ENCODE measurements at regions not wholly inside any gene's neighbourhood (a gene's known extent, or its start where the extent isn't known, plus 50 kb on each side); places are given as distances from the start of the nearest gene placed in this dataset.

DNA sequence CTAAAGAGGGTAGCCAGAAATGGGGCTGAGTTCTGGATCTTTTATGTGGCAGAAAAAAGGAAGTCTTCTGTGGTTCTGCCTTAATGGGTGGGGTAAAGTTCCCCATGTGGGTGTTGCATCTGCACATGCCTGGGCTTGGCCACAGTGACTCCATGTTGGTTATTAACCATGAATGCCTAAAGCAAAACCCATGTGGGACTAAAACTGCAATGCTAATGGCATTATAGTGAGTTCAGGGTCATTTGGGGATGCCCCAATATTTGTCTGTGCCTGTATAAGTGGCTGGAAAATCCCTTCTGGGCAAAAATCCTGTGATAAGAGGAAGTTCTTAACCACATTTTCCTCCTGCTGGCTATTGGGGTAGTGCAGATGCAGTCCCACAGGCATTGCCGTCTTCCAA is 857.4 kb downstream of the FAT4 start:
- POLR2A ChIA-PET = no interaction called here
- Mint-ChIP-seq H3K27ac (no peak overlapping the region), H3K9me3 (peaks cover 4% of the 10 kb centered on the region), H3K4me3 (no peak overlapping the region), H3K36me3 (no peaks in the 10 kb centered on the region), H3K27me3 (ENCODE audit: low read depth) (no peaks in the 10 kb centered on the region), H3K4me1 (no peaks in the 10 kb centered on the region)
- ATAC-seq (no peak), DNase-seq (ENCODE audit: low spot score) (no peak)
- CTCF ChIA-PET = no interaction called here
- TF ChIP-seq, protein P1, sequence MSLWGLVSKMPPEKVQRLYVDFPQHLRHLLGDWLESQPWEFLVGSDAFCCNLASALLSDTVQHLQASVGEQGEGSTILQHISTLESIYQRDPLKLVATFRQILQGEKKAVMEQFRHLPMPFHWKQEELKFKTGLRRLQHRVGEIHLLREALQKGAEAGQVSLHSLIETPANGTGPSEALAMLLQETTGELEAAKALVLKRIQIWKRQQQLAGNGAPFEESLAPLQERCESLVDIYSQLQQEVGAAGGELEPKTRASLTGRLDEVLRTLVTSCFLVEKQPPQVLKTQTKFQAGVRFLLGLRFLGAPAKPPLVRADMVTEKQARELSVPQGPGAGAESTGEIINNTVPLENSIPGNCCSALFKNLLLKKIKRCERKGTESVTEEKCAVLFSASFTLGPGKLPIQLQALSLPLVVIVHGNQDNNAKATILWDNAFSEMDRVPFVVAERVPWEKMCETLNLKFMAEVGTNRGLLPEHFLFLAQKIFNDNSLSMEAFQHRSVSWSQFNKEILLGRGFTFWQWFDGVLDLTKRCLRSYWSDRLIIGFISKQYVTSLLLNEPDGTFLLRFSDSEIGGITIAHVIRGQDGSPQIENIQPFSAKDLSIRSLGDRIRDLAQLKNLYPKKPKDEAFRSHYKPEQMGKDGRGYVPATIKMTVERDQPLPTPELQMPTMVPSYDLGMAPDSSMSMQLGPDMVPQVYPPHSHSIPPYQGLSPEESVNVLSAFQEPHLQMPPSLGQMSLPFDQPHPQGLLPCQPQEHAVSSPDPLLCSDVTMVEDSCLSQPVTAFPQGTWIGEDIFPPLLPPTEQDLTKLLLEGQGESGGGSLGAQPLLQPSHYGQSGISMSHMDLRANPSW (CRISPR knock-in tag; conservative IDR thresholded peaks at IDR 0.05; ENCODE audit: low read depth) = no peak
- TF ChIP-seq SP1 (CRISPR knock-in tag; conservative IDR thresholded peaks at IDR 0.05) (no peak), SOX15 (CRISPR knock-in tag; IDR thresholded peaks at IDR 0.05) (no peak), IRF1 (CRISPR knock-in tag; IDR thresholded peaks at IDR 0.05) (no peak), SMAD3 (CRISPR knock-in tag; IDR thresholded peaks at IDR 0.05; ENCODE audit: borderline replicate concordance) (no peak), RORB (CRISPR knock-in tag; IDR thresholded peaks at IDR 0.05) (no peak)

DNA sequence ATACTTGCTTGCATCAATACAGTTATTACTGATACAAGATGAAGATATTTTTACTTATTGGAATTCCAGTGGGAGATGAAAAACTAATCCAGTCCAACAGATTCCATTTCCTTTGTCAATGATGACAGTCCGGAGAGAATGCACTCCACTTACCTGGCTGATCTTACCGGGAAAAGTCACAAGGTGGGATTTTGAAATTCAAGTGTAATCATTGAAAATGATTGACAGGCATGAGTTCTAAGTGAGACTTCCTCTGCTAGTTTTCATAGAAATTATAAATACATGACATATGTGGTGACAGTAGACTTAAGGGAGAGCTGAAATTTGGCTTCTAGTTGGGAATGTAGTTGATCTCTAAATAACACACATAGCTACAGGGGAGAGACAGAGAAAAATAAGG is 859.9 kb downstream of the FAT4 start:
- Mint-ChIP-seq H3K4me1 (peaks cover 4% of the 10 kb centered on the region), H3K27ac (no peak overlapping the region), H3K4me3 (no peak overlapping the region), H3K36me3 (no peaks in the 10 kb centered on the region), H3K9me3 (peaks cover 5% of the 10 kb centered on the region), H3K27me3 (ENCODE audit: low read depth) (no peaks in the 10 kb centered on the region)
- POLR2A ChIA-PET = no interaction called here
- ATAC-seq (no peak), DNase-seq (ENCODE audit: low spot score) (no peak)
- no peak for TF ChIP-seq ZNF396 (CRISPR knock-in tag; IDR thresholded peaks at IDR 0.05; ENCODE audit: borderline replicate concordance)
- no peak for TF ChIP-seq ZBTB21 (CRISPR knock-in tag; IDR thresholded peaks at IDR 0.05; ENCODE audit: borderline replicate concordance)
- no peak for TF ChIP-seq MLX (CRISPR knock-in tag; IDR thresholded peaks at IDR 0.05)
- TF ChIP-seq ZNF281 (CRISPR knock-in tag; IDR thresholded peaks at IDR 0.05) = no peak
- TF ChIP-seq NR2C2 (CRISPR knock-in tag; IDR thresholded peaks at IDR 0.05) = no peak
- no peak for TF ChIP-seq NFE2L1 (CRISPR knock-in tag; IDR thresholded peaks at IDR 0.05)
- CTCF ChIA-PET = no interaction called here

- Mint-ChIP-seq H3K36me3 (no peaks in the 10 kb centered on the region), H3K27ac (no peak overlapping the region), H3K4me1 (peaks cover 20% of the 10 kb centered on the region), H3K4me3 (no peak overlapping the region), H3K9me3 (peaks cover 5% of the 10 kb centered on the region), H3K27me3 (ENCODE audit: low read depth) (no peaks in the 10 kb centered on the region)
- ChIA-PET POLR2A (no interaction called here), CTCF (interaction anchor here (1.3 kb wide), 1 partner anchor 19 kb away, joined by 3 read pairs; no protein-coding TSS in a partner anchor)
- ATAC-seq (peak; percentile 38), DNase-seq (ENCODE audit: low spot score) (no peak)
- TF ChIP-seq, protein P2, sequence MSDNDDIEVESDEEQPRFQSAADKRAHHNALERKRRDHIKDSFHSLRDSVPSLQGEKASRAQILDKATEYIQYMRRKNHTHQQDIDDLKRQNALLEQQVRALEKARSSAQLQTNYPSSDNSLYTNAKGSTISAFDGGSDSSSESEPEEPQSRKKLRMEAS (CRISPR knock-in tag; IDR thresholded peaks at IDR 0.05) = no peak
- TF ChIP-seq ZNF416 (CRISPR knock-in tag; IDR thresholded peaks at IDR 0.05) = no peak
Measured at GRCh38 chr4:126180642-126181041, 865.9 kb downstream of the FAT4 start.
